HUES48 (cell line): ENCODE measurements at regions not wholly inside any gene's neighbourhood (a gene's known extent, or its start where the extent isn't known, plus 50 kb on each side); places are given as distances from the start of the nearest gene placed in this dataset.
A peak's percentile ranks its signal among the peaks of the same experiment; 100 is the strongest.
"Not testable (repeated sequence)": the region's sequence is repeated elsewhere in the genome, so short reads cannot be mapped to it uniquely, and the experiment has no call there.

Source experiments
- H3K27ac ChIP-seq: one replicate; pipeline ENCODE4 v1.7.0; 2013; ENCODE audit warnings: low read depth, low read length, inconsistent platforms
- H3K27me3 ChIP-seq: 2 replicates; pipeline ENCODE4 v1.6.1; 2013; ENCODE audit warnings: mild to moderate bottlenecking, low read length; ENCODE audit not compliant: control insufficient read depth, insufficient read depth
- H3K36me3 ChIP-seq: 2 replicates; pipeline ENCODE4 v1.6.1; 2013; ENCODE audit warnings: low read length; ENCODE audit not compliant: control insufficient read depth, insufficient read depth
- H3K4me1 ChIP-seq: 2 replicates; pipeline ENCODE4 v1.6.1; 2013; ENCODE audit warnings: mild to moderate bottlenecking, low read length; ENCODE audit not compliant: control insufficient read depth, insufficient read depth
- H3K4me3 ChIP-seq: 2 replicates; pipeline ENCODE4 v1.5.1; 2013; ENCODE audit warnings: mild to moderate bottlenecking, low read depth, low read length
- H3K9ac ChIP-seq: 2 replicates; pipeline ENCODE4 v1.6.1; 2013; ENCODE audit warnings: mild to moderate bottlenecking, low read depth, low read length, moderate library complexity
- H3K9me3 ChIP-seq: 2 replicates; pipeline ENCODE4 v1.6.1; 2013; ENCODE audit warnings: low read length; ENCODE audit not compliant: control insufficient read depth, insufficient read depth

DNA sequence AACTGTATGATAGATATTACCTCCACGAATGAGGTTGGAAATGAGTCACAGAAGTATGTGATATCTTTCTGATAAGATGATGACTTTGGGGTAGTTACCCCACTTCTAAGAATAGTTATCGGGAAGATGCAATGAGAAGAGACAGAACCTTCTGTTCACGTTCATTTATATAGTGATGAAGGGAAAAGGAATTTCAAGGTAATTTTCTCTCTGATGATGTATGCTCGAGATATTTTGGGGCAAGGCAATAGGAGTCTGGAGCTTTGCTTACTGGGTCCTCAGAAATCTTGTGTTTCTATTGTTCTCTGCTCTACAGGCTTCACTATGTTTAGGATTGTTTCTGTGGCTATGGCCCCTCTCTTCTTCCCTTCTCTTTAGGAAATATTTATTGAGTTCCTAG, 1389.6 kb downstream of the CDH8 start:
- H3K36me3 ChIP-seq: no peaks in the 10 kb centered on the region
- H3K9me3 ChIP-seq: no peaks in the 10 kb centered on the region
- peaks cover 10% of the 10 kb centered on the region for H3K4me1 ChIP-seq
- no peak overlapping the region for H3K4me3 ChIP-seq
- no peaks in the 10 kb centered on the region for H3K27me3 ChIP-seq
- no peak overlapping the region for H3K27ac ChIP-seq
- H3K9ac ChIP-seq: no peak overlapping the region

GRCh38 chr16:60645541-60645940, 1390.7 kb downstream of the CDH8 start:
- Histone ChIP-seq H3K27me3 (no peaks in the 10 kb centered on the region), H3K4me1 (peaks cover 10% of the 10 kb centered on the region), H3K9me3 (no peaks in the 10 kb centered on the region), H3K9ac (no peak overlapping the region), H3K27ac (peak overlapping the region; percentile 53), H3K4me3 (no peak overlapping the region), H3K36me3 (no peaks in the 10 kb centered on the region)

GRCh38 chr16:60642956-60643355, 1393.3 kb downstream of the CDH8 start:
- no peak overlapping the region for H3K27ac ChIP-seq
- H3K9ac ChIP-seq: no peak overlapping the region
- H3K36me3 ChIP-seq: no peaks in the 10 kb centered on the region
- H3K4me1 ChIP-seq: peaks cover 10% of the 10 kb centered on the region
- no peaks in the 10 kb centered on the region for H3K27me3 ChIP-seq
- H3K4me3 ChIP-seq: no peak overlapping the region
- no peaks in the 10 kb centered on the region for H3K9me3 ChIP-seq

GRCh38 chr16:60641067-60641665, 1395.1 kb downstream of the CDH8 start:
- Histone ChIP-seq H3K27me3 (no peaks in the 10 kb centered on the region), H3K9ac (no peak overlapping the region), H3K36me3 (no peaks in the 10 kb centered on the region), H3K4me1 (peaks cover 14% of the 10 kb centered on the region), H3K27ac (no peak overlapping the region), H3K9me3 (no peaks in the 10 kb centered on the region), H3K4me3 (no peak overlapping the region)

GRCh38 chr16:60640038-60640437, 1396.2 kb downstream of the CDH8 start:
- Histone ChIP-seq H3K9ac (no peak overlapping the region), H3K4me3 (no peak overlapping the region), H3K27ac (no peak overlapping the region), H3K4me1 (peaks cover 16% of the 10 kb centered on the region), H3K27me3 (no peaks in the 10 kb centered on the region), H3K36me3 (no peaks in the 10 kb centered on the region), H3K9me3 (no peaks in the 10 kb centered on the region)

GRCh38 chr16:60636636-60637035, 1399.6 kb downstream of the CDH8 start:
- H3K27me3 ChIP-seq, H3K9me3 ChIP-seq, H3K9ac ChIP-seq, H3K4me3 ChIP-seq, H3K36me3 ChIP-seq: not testable (repeated sequence)
- H3K4me1 ChIP-seq: peaks cover 17% of the 10 kb centered on the region
- H3K27ac ChIP-seq: peak overlapping the region; percentile 57

- Histone ChIP-seq H3K9ac (no peak overlapping the region), H3K27ac (peak overlapping the region; percentile 57), H3K36me3 (no peaks in the 10 kb centered on the region), H3K4me3 (no peak overlapping the region), H3K9me3 (no peaks in the 10 kb centered on the region; the same call in 1 of the 2 replicates), H3K4me1 (peaks cover 17% of the 10 kb centered on the region), H3K27me3 (no peaks in the 10 kb centered on the region)
Measured at GRCh38 chr16:60636117-60636516, 1400.1 kb downstream of the CDH8 start.

DNA sequence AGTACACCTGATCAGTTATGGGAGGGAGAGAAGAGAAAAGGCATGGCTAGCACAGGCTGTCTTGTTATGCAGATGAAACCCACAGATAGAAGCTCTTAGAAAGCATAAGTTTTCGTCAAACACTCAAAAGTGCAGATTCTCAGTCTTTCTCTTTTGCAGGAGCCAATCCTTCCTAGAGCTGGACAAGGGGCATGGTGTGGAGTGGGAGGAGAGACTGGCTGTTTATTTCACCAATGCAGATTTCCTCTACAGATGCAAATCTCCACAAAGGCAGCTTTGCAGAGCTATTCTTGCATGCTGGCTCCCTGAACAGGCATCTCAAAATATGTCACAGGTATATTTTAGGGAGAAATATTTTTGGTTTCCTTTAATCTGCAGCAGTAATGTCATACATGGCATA, 1400.7 kb downstream of the CDH8 start:
- no peaks in the 10 kb centered on the region; the same call in 1 of the 2 replicates for H3K9me3 ChIP-seq
- no peak overlapping the region for H3K9ac ChIP-seq
- H3K36me3 ChIP-seq: no peaks in the 10 kb centered on the region
- H3K27me3 ChIP-seq: no peaks in the 10 kb centered on the region
- peaks cover 17% of the 10 kb centered on the region for H3K4me1 ChIP-seq
- peak overlapping the region; percentile 57 for H3K27ac ChIP-seq
- H3K4me3 ChIP-seq: no peak overlapping the region

GRCh38 chr16:60611844-60612243, 1424.4 kb downstream of the CDH8 start:
- Histone ChIP-seq H3K27ac (no peak overlapping the region), H3K36me3 (no peaks in the 10 kb centered on the region), H3K4me3 (no peak overlapping the region), H3K9ac (no peak overlapping the region), H3K9me3 (no peaks in the 10 kb centered on the region), H3K27me3 (no peaks in the 10 kb centered on the region), H3K4me1 (peaks cover 9% of the 10 kb centered on the region; the same call in 1 of the 2 replicates)

DNA sequence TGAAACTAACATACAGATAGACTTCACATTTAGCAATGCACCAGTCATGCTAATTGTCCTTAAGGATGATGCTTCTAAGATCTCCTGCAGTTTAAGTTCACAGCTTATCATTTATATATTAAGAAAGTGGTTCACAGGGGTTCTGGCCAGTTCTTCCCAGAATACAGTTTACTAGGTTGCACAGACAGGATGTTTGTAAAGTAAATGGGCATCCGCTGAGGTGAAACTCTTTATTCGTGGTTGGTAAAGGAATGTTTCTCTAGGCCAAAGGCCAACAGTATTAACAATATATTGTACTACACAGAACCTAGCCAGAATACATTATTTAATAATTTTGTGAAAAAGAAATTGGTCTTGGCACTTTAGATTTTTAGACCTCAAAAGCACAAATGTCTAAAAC, 1427.3 kb downstream of the CDH8 start:
- H3K36me3 ChIP-seq: no peaks in the 10 kb centered on the region
- no peak overlapping the region for H3K4me3 ChIP-seq
- H3K27ac ChIP-seq: no peak overlapping the region
- H3K9ac ChIP-seq: no peak overlapping the region
- no peaks in the 10 kb centered on the region for H3K9me3 ChIP-seq
- no peaks in the 10 kb centered on the region for H3K27me3 ChIP-seq
- no peaks in the 10 kb centered on the region for H3K4me1 ChIP-seq

DNA sequence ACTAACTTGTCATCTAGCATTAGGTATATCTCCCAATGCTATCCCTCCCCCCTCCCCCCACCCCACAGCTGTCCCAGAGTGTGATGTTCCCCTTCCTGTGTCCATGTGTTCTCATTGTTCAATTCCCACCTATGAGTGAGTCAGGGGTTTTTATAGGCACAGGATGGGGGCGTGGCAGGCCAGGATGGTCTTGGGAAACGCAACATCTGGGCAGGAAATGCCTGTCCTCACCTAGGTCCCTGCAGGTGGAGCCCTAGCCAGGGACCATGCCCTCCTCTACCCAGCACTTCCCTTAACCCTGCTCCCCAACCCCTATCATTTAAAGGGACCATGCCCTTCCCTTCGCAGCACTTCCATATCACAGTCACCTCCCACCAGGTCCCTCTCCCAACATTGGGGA, 1430.6 kb downstream of the CDH8 start:
- not testable (repeated sequence) for H3K4me1 ChIP-seq, H3K9me3 ChIP-seq, H3K9ac ChIP-seq, H3K36me3 ChIP-seq, H3K4me3 ChIP-seq, H3K27me3 ChIP-seq, H3K27ac ChIP-seq

DNA sequence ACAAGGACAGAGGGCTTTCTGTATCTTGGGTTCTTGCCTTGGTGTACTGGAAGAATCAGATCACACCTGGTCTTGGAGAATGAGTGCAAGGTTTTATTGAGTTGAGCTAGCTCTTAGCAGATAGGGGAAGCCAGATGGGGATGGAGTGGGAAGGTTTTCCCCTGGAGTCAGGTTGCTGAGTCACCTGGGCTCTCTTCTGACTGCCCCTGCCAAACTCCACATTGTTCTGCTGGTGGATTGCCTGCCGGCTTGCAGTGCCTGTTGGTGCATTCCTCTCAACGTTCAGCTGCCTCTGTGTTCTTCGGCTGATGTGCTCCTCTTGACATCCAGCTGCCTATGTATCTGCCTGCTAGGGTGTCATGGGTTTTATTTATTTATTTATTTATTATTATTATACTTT, 1431.1 kb downstream of the CDH8 start:
- Histone ChIP-seq H3K9me3 (no peaks in the 10 kb centered on the region), H3K36me3 (no peaks in the 10 kb centered on the region), H3K4me1 (no peaks in the 10 kb centered on the region), H3K27ac (no peak overlapping the region), H3K27me3 (no peaks in the 10 kb centered on the region), H3K4me3 (no peak overlapping the region), H3K9ac (no peak overlapping the region)
